HTR-8/SVneo (cell line): ENCODE measurements at regions not wholly inside any gene's neighbourhood (a gene's known extent, or its start where the extent isn't known, plus 50 kb on each side); places are given as distances from the start of the nearest gene placed in this dataset.
A peak's percentile ranks its signal among the peaks of the same experiment; 100 is the strongest.
"Not testable (repeated sequence)": the region's sequence is repeated elsewhere in the genome, so short reads cannot be mapped to it uniquely, and the experiment has no call there.

ENCODE experiments used
- DNase-seq: peaks from one replicate; pipeline ENCODE4 v3.0.0; 2011; ENCODE audit warnings: low spot score, mixed read lengths; ENCODE audit not compliant: insufficient read length
- FAIRE-seq: peaks from 2 replicates; lab custom pipeline; 2011; peaks lifted over from hg19 to GRCh38; lab: Jason Lieb, UNC

DNA sequence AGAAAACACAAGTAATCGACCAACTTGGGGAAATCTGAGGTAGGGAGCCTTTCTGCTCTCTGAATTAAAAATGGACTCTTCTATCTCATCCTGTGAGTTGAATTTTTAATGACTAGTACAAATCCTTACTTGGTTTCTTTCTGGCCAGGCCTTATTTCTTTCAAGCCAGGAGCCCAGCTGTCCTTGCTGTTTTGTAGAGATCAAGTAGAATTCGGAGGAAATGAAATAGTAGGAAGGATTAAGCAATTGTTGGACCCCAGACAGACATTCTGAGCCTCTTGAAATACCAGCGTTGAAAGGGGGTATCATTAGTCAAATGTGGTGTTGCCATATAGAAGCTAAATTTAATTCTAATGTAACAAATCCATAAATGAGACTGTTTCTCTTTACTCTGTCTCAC, 53.7 kb upstream of the SMIM15 start:
- DNase-seq: no peak
- no peak for FAIRE-seq

GRCh38 chr5:61216741-61217140, 54.5 kb upstream of the SMIM15 start:
- DNase-seq (no peak), FAIRE-seq (no peak)

DNA sequence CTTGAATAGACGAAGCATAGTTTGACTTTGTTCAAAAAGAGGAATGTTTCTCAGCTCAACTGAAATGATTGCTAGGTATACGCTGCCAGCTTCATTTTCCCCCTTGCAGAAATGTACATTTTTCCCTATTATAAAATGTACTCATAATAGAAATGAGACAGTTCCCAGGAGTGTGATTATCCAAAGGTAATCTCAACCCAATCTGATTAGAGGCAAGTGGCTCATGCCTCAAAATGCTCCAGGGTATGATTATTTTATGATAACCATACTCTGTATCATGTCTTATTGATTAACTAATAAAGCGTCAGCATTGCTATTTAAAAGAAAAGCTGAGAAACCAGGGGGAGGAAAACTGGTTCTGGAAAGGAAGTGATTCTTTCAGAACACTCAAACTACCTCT, 54.9 kb upstream of the SMIM15 start:
- FAIRE-seq (no peak), DNase-seq (no peak)

DNA sequence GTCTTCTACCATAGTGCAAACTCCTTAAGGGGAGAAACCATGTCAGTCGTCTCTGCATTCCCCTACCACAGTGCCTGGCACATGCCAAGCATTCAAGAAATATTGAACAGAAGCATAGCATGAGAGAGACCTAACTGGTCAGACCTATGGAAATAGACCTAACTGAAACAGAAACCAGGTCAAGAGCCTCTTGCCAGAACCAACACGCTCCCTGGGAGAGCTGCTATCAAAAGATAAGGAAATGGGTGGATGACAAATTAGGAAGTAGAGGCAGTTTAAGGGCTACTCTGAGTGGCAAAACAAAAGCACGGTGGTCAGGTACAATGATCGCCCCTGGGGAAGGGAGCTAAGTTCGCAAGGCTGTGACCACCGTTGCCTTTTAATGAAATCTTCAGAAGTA, 66.0 kb upstream of the SMIM15 start:
- DNase-seq (no peak), FAIRE-seq (no peak)

GRCh38 chr5:61228691-61229280, 66.5 kb upstream of the SMIM15 start:
- peak; percentile 20 for FAIRE-seq
- no peak for DNase-seq

- no peak for DNase-seq
- no peak for FAIRE-seq
These were observed 67.1 kb upstream of the SMIM15 start for GRCh38 chr5:61229416-61229815.

GRCh38 chr5:61230492-61230891, 68.2 kb upstream of the SMIM15 start:
- DNase-seq (no peak), FAIRE-seq (peak; percentile 94)

GRCh38 chr5:61231813-61232212, 69.5 kb upstream of the SMIM15 start:
- DNase-seq (no peak), FAIRE-seq (no peak)

- FAIRE-seq: no peak
- no peak for DNase-seq
These were observed 70.3 kb upstream of the SMIM15 start for GRCh38 chr5:61232490-61233050.

DNA sequence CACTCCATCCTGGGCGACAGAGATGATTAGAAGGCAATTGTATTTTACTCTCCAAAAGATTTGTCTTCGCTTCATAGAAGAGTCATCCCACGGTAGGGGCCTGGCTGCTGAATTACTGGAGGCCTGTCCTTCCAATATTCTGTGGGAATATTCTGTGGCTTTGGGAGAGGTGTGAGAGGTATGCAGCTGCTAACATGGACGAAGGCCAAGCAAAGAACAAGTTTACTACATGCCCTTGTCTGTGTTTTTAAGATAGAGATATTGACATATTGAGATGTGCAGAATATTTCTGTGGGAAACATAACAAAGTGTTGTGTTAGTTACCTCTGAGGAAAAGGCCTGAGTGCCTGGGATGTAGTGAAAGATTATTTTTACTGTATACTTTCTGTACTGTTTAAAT, 71.8 kb upstream of the SMIM15 start:
- DNase-seq: no peak

GRCh38 chr5:61236715-61237114, 74.4 kb upstream of the SMIM15 start:
- DNase-seq, FAIRE-seq: not testable (repeated sequence)

More for the DNA sequence above, 71.8 kb upstream of the SMIM15 start:
- FAIRE-seq: no peak

DNA sequence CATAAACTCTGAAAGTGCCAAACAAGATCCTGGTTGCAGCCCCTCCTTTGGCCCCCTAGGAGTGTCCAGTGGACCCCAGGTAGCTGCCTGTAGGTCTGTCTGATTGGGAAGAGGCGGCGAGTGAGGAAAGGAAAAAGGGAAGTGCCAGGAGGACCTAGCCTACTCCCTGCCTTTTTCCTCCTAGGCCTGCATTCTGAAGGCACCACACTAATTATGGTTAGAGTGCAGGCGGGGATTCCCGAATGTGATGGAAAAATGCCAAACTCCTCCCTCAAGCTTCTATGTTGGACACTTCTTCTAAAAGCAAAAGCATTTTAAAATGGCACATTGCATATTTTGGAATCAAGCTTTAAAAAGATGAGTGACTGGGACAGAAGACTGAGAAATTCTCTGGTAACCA, 83.2 kb upstream of the SMIM15 start:
- FAIRE-seq: no peak

GRCh38 chr5:61245936-61246335, 83.7 kb upstream of the SMIM15 start:
- FAIRE-seq (no peak), DNase-seq (no peak)

More for the DNA sequence above, 83.2 kb upstream of the SMIM15 start:
- no peak for DNase-seq

DNA sequence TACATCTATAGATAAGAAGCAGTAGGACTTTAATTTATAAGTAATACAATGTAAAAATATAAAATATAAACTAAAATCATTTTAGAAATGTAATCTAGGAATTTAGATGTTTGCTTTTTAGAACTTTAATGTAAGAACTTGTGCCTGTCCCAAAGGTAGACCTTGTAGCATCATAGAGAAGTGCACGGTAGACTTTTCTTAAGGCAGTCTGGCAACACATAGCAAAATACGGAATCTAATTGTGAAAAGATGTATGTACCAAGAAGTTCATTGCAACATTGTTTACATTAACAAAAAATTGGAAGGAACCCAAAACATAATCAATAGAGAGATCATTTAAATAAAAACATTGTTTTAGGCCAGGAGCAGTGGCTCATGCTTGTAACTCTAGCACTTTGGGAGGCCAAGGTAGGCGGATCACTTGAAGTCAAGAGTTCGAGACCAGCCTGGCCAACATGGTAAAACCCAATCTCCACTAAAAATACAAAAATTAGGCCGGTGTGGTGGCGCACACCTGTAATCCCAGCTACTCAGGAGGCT, 84.6 kb upstream of the SMIM15 start:
- FAIRE-seq (no peak), DNase-seq (no peak)

DNA sequence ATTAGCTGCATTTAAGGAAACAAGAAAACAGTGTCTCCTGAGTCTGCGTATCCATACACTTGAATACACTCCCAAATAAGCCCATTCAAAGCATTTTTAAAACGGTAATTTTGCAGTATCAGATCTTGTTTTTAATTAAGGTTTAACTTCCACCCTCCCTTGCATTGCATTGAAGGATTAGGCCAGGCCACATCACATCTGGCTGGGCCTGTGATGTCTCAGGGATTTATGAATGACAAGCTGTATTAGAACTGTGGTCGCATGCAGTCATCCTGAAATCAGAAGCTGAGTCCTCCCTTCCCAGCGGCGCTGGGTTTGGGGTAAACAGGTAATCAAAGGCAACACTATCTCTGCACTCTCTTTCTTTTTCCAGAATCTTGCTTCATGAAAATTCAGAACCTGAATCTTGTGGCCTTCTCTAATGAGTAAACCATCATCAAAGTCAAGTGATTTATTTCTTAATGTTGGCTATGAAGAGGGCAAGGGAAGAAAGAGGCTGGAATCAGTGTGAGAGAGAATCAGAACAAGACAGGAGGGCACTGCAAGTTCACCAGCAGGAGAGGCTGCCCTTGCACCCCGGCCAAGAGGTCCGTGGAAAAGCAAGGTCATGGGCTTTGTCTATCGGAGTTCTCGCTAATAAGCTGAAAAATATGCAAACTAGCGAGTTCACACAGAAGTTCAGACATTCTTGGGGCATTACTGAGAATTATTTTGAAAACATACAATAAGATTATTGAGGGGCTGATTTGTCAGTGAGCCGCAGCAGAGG, 80.0 kb upstream of the ZSWIM6 start:
- DNase-seq (no peak), FAIRE-seq (no peak)

DNA sequence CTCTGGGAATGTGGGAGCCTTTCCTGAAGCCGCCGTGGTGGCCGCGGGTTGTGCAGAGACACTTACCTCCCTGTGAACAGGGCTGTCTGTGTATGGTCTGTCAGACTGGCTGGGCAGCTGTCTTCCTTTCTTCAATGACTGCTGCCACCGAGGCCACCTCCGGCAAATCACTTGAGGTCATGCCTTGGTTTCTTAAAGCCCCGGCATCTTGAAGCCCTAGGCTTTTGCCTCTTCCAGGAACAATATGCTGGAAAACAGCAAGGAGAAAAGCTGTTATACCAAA, 79.5 kb upstream of the ZSWIM6 start:
- FAIRE-seq (no peak), DNase-seq (no peak)

- DNase-seq: no peak
- FAIRE-seq: no peak
These were observed 78.5 kb upstream of the ZSWIM6 start for GRCh38 chr5:61253547-61253946.

GRCh38 chr5:61254969-61255555, 77.0 kb upstream of the ZSWIM6 start:
- FAIRE-seq (no peak), DNase-seq (no peak)

GRCh38 chr5:61256474-61256873, 75.6 kb upstream of the ZSWIM6 start:
- DNase-seq: no peak
- FAIRE-seq: no peak

DNA sequence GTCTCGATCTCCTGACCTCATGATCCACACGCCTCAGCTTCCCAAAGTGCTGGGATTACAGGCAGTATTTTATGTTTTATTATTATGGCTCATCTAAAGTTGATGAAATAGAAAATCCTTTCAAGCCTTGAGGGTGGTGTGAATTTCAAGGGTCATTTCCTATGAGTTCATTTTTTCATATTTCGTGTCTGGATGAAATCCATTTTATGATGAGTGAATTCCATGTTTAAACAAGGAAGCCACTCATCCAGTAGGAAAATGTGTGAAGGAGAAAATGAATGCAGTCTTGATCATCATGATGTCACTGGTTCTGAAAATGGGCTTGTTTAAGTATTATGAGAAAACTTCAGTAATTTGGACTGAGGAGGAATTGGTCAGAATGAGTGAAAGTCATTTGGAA, 74.6 kb upstream of the ZSWIM6 start:
- DNase-seq (no peak), FAIRE-seq (no peak)

- no peak for DNase-seq
- no peak for FAIRE-seq
These were observed 70.9 kb upstream of the ZSWIM6 start for GRCh38 chr5:61261136-61261535.
